Embryonic facial prominence (tissue), 1 donor: ENCODE measurements at regions not wholly inside any gene's neighbourhood (a gene's known extent, or its start where the extent isn't known, plus 50 kb on each side); places are given as distances from the start of the nearest gene placed in this dataset.
A peak's percentile ranks its signal among the peaks of the same experiment; 100 is the strongest.
"Not testable (repeated sequence)": the region's sequence is repeated elsewhere in the genome, so short reads cannot be mapped to it uniquely, and the experiment has no call there.

Experiments used
- DNase-seq: peaks from one replicate; pipeline ENCODE4 v3.0.0-alpha.2; 2016; ENCODE audit errors: extremely low spot score

GRCh38 chr21:17119466-17120297 is 393.2 kb upstream of the CXADR start:
- no peak for DNase-seq

- not testable (repeated sequence) for DNase-seq
Measured at GRCh38 chr21:17127395-17127794, 385.4 kb upstream of the CXADR start.

GRCh38 chr21:17128132-17128531 is 384.7 kb upstream of the CXADR start:
- no peak for DNase-seq

GRCh38 chr21:17139159-17139558 is 373.7 kb upstream of the CXADR start:
- not testable (repeated sequence) for DNase-seq

- no peak for DNase-seq
Measured at GRCh38 chr21:17139696-17140095, 373.1 kb upstream of the CXADR start.

GRCh38 chr21:17146426-17146825 is 366.4 kb upstream of the CXADR start:
- DNase-seq, result peak; percentile 0

- no peak for DNase-seq
Measured at GRCh38 chr21:17159697-17160096, 353.1 kb upstream of the CXADR start.

GRCh38 chr21:17185674-17186073 is 327.2 kb upstream of the CXADR start:
- DNase-seq, result no peak

- DNase-seq, result no peak
Measured at GRCh38 chr21:17189963-17190362, 322.9 kb upstream of the CXADR start.

GRCh38 chr21:17191346-17191993 is 321.4 kb upstream of the CXADR start:
- DNase-seq, result no peak

- DNase-seq, result no peak
Measured at GRCh38 chr21:17195351-17195750, 317.5 kb upstream of the CXADR start.

- peak; percentile 72 for DNase-seq
Measured at GRCh38 chr21:17195976-17196375, 316.9 kb upstream of the CXADR start.

GRCh38 chr21:17196623-17197022 is 316.2 kb upstream of the CXADR start:
- peak; percentile 42 for DNase-seq

GRCh38 chr21:17197996-17198395 is 314.8 kb upstream of the CXADR start:
- peak; percentile 51 for DNase-seq

- DNase-seq, result no peak
Measured at GRCh38 chr21:17200250-17200649, 312.6 kb upstream of the CXADR start.

- DNase-seq, result no peak
Measured at GRCh38 chr21:17201741-17202260, 311.0 kb upstream of the CXADR start.

GRCh38 chr21:17214801-17215200 is 298.0 kb upstream of the CXADR start:
- DNase-seq, result no peak

- DNase-seq, result not testable (repeated sequence)
Measured at GRCh38 chr21:17219050-17219449, 293.8 kb upstream of the CXADR start.

- no peak for DNase-seq
Measured at GRCh38 chr21:17231124-17231523, 281.7 kb upstream of the CXADR start.

GRCh38 chr21:17231771-17232170 is 281.1 kb upstream of the CXADR start:
- DNase-seq, result no peak

GRCh38 chr21:17238468-17238867 is 274.4 kb upstream of the CXADR start:
- no peak for DNase-seq

GRCh38 chr21:17250778-17251241 is 262.0 kb upstream of the CXADR start:
- DNase-seq, result no peak

- DNase-seq, result no peak
Measured at GRCh38 chr21:17257784-17258183, 255.1 kb upstream of the CXADR start.
